Prostate gland (tissue), 2 donors: ENCODE measurements at regions not wholly inside any gene's neighbourhood (a gene's known extent, or its start where the extent isn't known, plus 50 kb on each side); places are given as distances from the start of the nearest gene placed in this dataset.

ENCODE experiments used
- CTCF ChIP-seq, 4 experiments: fragments of 200-600 bp in 2 of 4; fragments of 450-650 bp in 2 of 4; sonication (generic) in 2 of 4; IDR thresholded peaks; 1 replicate in 3 of 4; 2 replicates in 1 of 4; pipeline ENCODE4 v1.5.1; 2016 to 2019; ENCODE audit warnings: antibody characterized with exemption in 4 of 4, mild to moderate bottlenecking in 2 of 4, moderate library complexity in 2 of 4
- POLR2A ChIP-seq: fragments of 450-650 bp; IDR thresholded peaks from one replicate; pipeline ENCODE4 v1.6.1; 2016; ENCODE audit warnings: antibody characterized with exemption, mild to moderate bottlenecking
- POLR2AphosphoS5 ChIP-seq: sonication (generic); formaldehyde crosslinking; IDR thresholded peaks from one replicate; pipeline ENCODE4 v1.6.1; 2017; ENCODE audit warnings: antibody characterized with exemption

- TF ChIP-seq POLR2AphosphoS5: no peak
- TF ChIP-seq POLR2A: no peak
- no peak for TF ChIP-seq CTCF (IDR thresholded peaks at IDR 0.05)
These were observed 398.0 kb downstream of the PTPRU start for GRCh38 chr1:29634324-29634723.
